AG04449 (cell line): ENCODE measurements at regions not wholly inside any gene's neighbourhood (a gene's known extent, or its start where the extent isn't known, plus 50 kb on each side); places are given as distances from the start of the nearest gene placed in this dataset.
"Not testable (repeated sequence)": the region's sequence is repeated elsewhere in the genome, so short reads cannot be mapped to it uniquely, and the experiment has no call there.

ENCODE experiments used
- CTCF ChIA-PET: fragments of 350-600 bp; formaldehyde crosslinking; extraction: SDS; loops from one replicate; lab custom pipeline; 2021; ENCODE audit warnings: antibody characterized with exemption; lab: Yijun Ruan, JAX
- POLR2A ChIA-PET: fragments of 400-600, 350-600 bp; formaldehyde crosslinking; extraction: SDS; loops from one replicate; lab custom pipeline; 2020; ENCODE audit warnings: antibody characterized with exemption, inconsistent platforms; lab: Yijun Ruan, JAX
- DNase-seq: peaks from one replicate; pipeline ENCODE4 v3.0.0-alpha.2; 2010; ENCODE audit warnings: low read depth, low spot score
- H3K4me3 ChIP-seq: 2 replicates; pipeline ENCODE4 v1.5.1; 2011; ENCODE audit warnings: low read depth, mild to moderate bottlenecking, control low read depth, low read length
- CTCF ChIP-seq: IDR thresholded peaks from one replicate; pipeline ENCODE4 v1.5.1; 2011; ENCODE audit warnings: mild to moderate bottlenecking, moderate library complexity, low read length, control low read depth, inconsistent platforms; ENCODE audit not compliant: insufficient read depth; ENCODE audit errors: missing control alignments

GRCh38 chr13:105838231-105838630 is 697.2 kb downstream of the EFNB2 start:
- ChIA-PET CTCF (interaction anchor here (1.4 kb wide), 1 partner anchor 10 kb away, joined by 4 read pairs; no protein-coding TSS in a partner anchor), POLR2A (no interaction called here)
- TF ChIP-seq CTCF, result no peak
- no peak for DNase-seq
- no peak overlapping the region for H3K4me3 ChIP-seq

- DNase-seq, POLR2A ChIA-PET, H3K4me3 ChIP-seq: not testable (repeated sequence)
- CTCF ChIA-PET, result interaction anchor here (1.6 kb wide), 1 partner anchor 9 kb away, joined by 3 read pairs; no protein-coding TSS in a partner anchor
Measured at GRCh38 chr13:105837295-105837694, 698.2 kb downstream of the EFNB2 start.

- no peak for TF ChIP-seq CTCF
- ChIA-PET CTCF (no interaction called here), POLR2A (no interaction called here)
- DNase-seq, result no peak
- H3K4me3 ChIP-seq, result no peak overlapping the region
Measured at GRCh38 chr13:105830821-105831220, 704.6 kb downstream of the EFNB2 start.

GRCh38 chr13:105827111-105827809 is 708.2 kb downstream of the EFNB2 start:
- CTCF ChIA-PET, result no interaction called here
- DNase-seq, result no peak
- no peak for TF ChIP-seq CTCF
- H3K4me3 ChIP-seq, result no peak overlapping the region
- POLR2A ChIA-PET, result no interaction called here

GRCh38 chr13:105825071-105825470 is 710.4 kb downstream of the EFNB2 start:
- CTCF ChIA-PET, result no interaction called here
- POLR2A ChIA-PET, result no interaction called here
- no peak for DNase-seq
- TF ChIP-seq CTCF, result no peak
- H3K4me3 ChIP-seq, result no peak overlapping the region

- DNase-seq, result no peak
- POLR2A ChIA-PET, result no interaction called here
- no peak for TF ChIP-seq CTCF
- H3K4me3 ChIP-seq, result no peak overlapping the region
- CTCF ChIA-PET, result no interaction called here
Measured at GRCh38 chr13:105821337-105821736, 714.1 kb downstream of the EFNB2 start.

- ChIA-PET CTCF (no interaction called here), POLR2A (no interaction called here)
- DNase-seq, result no peak
- H3K4me3 ChIP-seq, result no peak overlapping the region
- no peak for TF ChIP-seq CTCF
Measured at GRCh38 chr13:105820415-105820814, 715.0 kb downstream of the EFNB2 start.
